DOHH2 (cell line): ENCODE measurements at regions not wholly inside any gene's neighbourhood (a gene's known extent, or its start where the extent isn't known, plus 50 kb on each side); places are given as distances from the start of the nearest gene placed in this dataset.

ENCODE experiments used
- H3F3A ChIP-seq: fragments of 200-600 bp; sonication (generic), shearing (Covaris generic); 2 replicates; pipeline ENCODE4 v1.6.0; 2016; ENCODE audit warnings: antibody characterized with exemption, mild to moderate bottlenecking; ENCODE audit not compliant: control insufficient read depth, insufficient read depth
- H3K27ac ChIP-seq: fragments of 200-600 bp; sonication (generic); 2 replicates; pipeline ENCODE4 v1.5.1; 2014; ENCODE audit warnings: low read depth, mild to moderate bottlenecking, low read length, moderate library complexity
- H3K27me3 ChIP-seq: fragments of 200-600 bp; sonication (generic); 2 replicates; pipeline ENCODE4 v1.6.1; 2014; ENCODE audit warnings: mild to moderate bottlenecking, low read length, mixed read lengths; ENCODE audit not compliant: control insufficient read depth
- H3K36me3 ChIP-seq: fragments of 200-600 bp; sonication (generic); 2 replicates; pipeline ENCODE4 v1.6.1; 2014; ENCODE audit warnings: mild to moderate bottlenecking, low read length, moderate library complexity, mixed read lengths; ENCODE audit not compliant: control insufficient read depth
- H3K4me1 ChIP-seq: fragments of 200-600 bp; sonication (generic); 2 replicates; pipeline ENCODE4 v1.6.1; 2014; ENCODE audit warnings: mild to moderate bottlenecking, low read length, mixed read lengths; ENCODE audit not compliant: control insufficient read depth
- H3K4me2 ChIP-seq: fragments of 200-600 bp; sonication (generic); 2 replicates; pipeline ENCODE4 v1.6.0; 2014; ENCODE audit warnings: mild to moderate bottlenecking, low read length, moderate library complexity
- H3K4me3 ChIP-seq: fragments of 200-600 bp; sonication (generic); 2 replicates; pipeline ENCODE4 v1.5.1; 2014; ENCODE audit warnings: mild to moderate bottlenecking, low read length, mixed read lengths
- H3K79me2 ChIP-seq: fragments of 200-600 bp; sonication (generic); 2 replicates; pipeline ENCODE4 v1.6.1; 2014; ENCODE audit warnings: mild to moderate bottlenecking, low read length, mixed read lengths; ENCODE audit not compliant: control insufficient read depth
- H3K9me2 ChIP-seq: fragments of 200-600 bp; sonication (generic); replicated peaks from 2 replicates; pipeline ENCODE4 v1.6.1; 2014; ENCODE audit warnings: mild to moderate bottlenecking, low read length, mixed read lengths; ENCODE audit not compliant: control insufficient read depth
- H3K9me3 ChIP-seq: fragments of 200-600 bp; sonication (generic); 2 replicates; pipeline ENCODE4 v1.6.1; 2014; ENCODE audit warnings: antibody characterized with exemption, low read length, mixed read lengths; ENCODE audit not compliant: control insufficient read depth, insufficient read depth
- H4K20me1 ChIP-seq: fragments of 200-600 bp; sonication (generic); 2 replicates; pipeline ENCODE4 v1.6.0; 2014; ENCODE audit warnings: low read depth, mild to moderate bottlenecking, antibody characterized with exemption, low read length, moderate library complexity; ENCODE audit not compliant: control insufficient read depth, insufficient read depth
- EZH2phosphoT487 ChIP-seq: fragments of 200-600 bp; sonication (generic); IDR thresholded peaks from 2 replicates; pipeline ENCODE4 v1.6.1; 2017; ENCODE audit warnings: borderline replicate concordance, mild to moderate bottlenecking, antibody characterized with exemption, low read length, moderate library complexity, mixed read lengths
- TF ChIP-seq, protein P1 (sequence below): fragments of 200-600 bp; sonication (generic); IDR thresholded peaks from one replicate; pipeline ENCODE4 v1.5.1; 2014; ENCODE audit warnings: antibody characterized with exemption, mild to moderate bottlenecking, low read depth, low read length; ENCODE audit not compliant: poor library complexity, severe bottlenecking

DNA sequence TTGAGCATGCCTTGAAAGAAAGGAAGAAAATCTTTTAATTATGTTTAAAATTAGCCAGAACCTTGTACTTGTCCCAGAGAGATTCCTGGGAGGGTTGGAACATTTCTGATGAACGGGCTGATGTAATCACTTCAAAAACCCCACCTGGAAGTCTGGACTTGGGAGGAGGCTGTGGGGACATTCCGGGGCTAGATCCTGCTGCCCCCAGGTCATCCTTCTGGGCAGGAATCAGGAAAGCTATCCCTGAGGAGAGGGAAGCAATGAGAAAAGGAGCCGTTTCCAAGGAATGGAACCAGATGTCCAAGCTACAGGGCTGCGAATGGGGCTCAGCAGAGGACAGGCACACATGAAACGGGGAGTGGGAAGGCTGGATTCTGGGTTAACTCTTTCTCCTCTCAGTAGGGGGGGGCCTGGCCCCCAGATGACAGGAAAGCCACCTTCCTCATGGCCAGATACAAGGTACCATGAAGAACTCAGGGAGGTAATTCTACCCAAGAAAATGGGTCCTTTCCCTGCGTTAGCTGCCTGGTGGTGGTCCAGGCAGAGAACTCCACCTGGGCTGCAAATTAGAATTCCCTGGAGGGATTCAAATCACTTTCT is 280.1 kb downstream of the TCF7L2 start:
- H3K9me3 ChIP-seq = no peaks in the 10 kb centered on the region
- H3K4me2 ChIP-seq = no peak overlapping the region

DNA sequence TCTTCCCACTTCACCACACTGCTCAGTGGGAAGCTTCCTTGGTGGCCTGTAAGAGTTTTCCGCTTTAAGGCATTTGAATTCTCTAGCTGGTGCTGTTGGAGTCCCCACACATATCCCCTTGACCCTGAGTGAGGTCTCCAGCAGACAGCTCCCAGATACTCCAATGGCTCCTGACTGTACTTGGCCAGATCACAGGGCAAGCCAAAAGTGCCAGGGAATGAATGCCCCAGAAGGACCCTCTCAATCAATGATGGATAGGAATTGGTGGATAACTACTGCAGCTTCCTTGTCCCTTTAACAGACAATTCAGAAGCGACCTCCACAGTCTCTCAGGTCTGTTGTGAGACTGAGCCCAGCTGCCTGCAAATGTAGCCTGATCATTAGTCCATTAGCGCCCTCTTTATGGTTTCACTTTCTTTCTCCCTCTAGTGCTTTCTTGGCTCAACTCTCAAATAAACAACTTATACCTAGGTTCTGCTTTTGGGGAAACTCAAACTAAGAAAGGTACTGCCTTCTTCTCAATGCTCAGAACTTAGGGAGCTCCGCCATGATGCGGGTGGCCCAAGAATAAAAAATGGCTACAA is 283.0 kb downstream of the TCF7L2 start:
- Histone ChIP-seq H3K27ac (no peak overlapping the region), H3K4me2 (no peak overlapping the region), H3K9me3 (no peaks in the 10 kb centered on the region)

More for the DNA sequence above, 280.1 kb downstream of the TCF7L2 start:
- Histone ChIP-seq H3K4me1 (no peaks in the 10 kb centered on the region), H3K4me3 (no peak overlapping the region), H3K27ac (no peak overlapping the region), H3K36me3 (no peaks in the 10 kb centered on the region), H4K20me1 (no peaks in the 10 kb centered on the region), H3K9me2 (no peaks in the 10 kb centered on the region), H3K27me3 (peaks cover 6% of the 10 kb centered on the region; the same call in 1 of the 2 replicates), H3F3A (no peaks in the 10 kb centered on the region), H3K79me2 (no peaks in the 10 kb centered on the region)
- TF ChIP-seq EZH2phosphoT487 = no peak

DNA sequence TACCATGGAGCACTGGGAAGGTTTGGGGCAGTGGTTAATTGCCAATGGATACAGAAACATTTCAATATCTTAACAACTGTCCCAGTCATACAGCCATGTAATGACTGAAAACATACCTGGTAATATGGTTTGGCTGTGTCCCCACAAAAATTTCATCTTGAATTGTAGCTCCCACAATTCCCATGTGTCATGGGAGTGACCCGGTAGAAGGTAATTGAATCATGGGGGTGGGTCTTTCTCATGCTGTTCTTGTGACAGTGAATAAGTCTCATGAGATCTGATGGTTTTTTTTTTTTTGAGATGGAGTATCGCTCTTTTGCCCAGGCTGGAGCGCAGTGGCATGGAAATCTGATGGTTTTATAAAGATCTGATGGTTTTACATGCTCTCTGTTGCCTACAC is 284.4 kb downstream of the TCF7L2 start:
- H3F3A ChIP-seq = no peaks in the 10 kb centered on the region
- H3K9me3 ChIP-seq = no peaks in the 10 kb centered on the region
- H3K79me2 ChIP-seq = no peaks in the 10 kb centered on the region
- no peak overlapping the region for H3K4me2 ChIP-seq
- no peak overlapping the region for H3K4me3 ChIP-seq
- no peak overlapping the region for H3K27ac ChIP-seq
- no peaks in the 10 kb centered on the region for H3K9me2 ChIP-seq
- H3K27me3 ChIP-seq = peaks cover 7% of the 10 kb centered on the region
- TF ChIP-seq, protein P1, sequence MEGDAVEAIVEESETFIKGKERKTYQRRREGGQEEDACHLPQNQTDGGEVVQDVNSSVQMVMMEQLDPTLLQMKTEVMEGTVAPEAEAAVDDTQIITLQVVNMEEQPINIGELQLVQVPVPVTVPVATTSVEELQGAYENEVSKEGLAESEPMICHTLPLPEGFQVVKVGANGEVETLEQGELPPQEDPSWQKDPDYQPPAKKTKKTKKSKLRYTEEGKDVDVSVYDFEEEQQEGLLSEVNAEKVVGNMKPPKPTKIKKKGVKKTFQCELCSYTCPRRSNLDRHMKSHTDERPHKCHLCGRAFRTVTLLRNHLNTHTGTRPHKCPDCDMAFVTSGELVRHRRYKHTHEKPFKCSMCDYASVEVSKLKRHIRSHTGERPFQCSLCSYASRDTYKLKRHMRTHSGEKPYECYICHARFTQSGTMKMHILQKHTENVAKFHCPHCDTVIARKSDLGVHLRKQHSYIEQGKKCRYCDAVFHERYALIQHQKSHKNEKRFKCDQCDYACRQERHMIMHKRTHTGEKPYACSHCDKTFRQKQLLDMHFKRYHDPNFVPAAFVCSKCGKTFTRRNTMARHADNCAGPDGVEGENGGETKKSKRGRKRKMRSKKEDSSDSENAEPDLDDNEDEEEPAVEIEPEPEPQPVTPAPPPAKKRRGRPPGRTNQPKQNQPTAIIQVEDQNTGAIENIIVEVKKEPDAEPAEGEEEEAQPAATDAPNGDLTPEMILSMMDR = no peak
- no peak for TF ChIP-seq EZH2phosphoT487
- no peaks in the 10 kb centered on the region for H3K36me3 ChIP-seq
- H3K4me1 ChIP-seq = no peaks in the 10 kb centered on the region
- no peaks in the 10 kb centered on the region for H4K20me1 ChIP-seq

More for the DNA sequence above, 283.0 kb downstream of the TCF7L2 start:
- H3K36me3 ChIP-seq = no peaks in the 10 kb centered on the region
- H4K20me1 ChIP-seq = no peaks in the 10 kb centered on the region
- no peaks in the 10 kb centered on the region for H3F3A ChIP-seq
- no peak overlapping the region for H3K4me3 ChIP-seq
- TF ChIP-seq, protein P1 = no peak
- no peak for TF ChIP-seq EZH2phosphoT487
- no peaks in the 10 kb centered on the region for H3K79me2 ChIP-seq
- H3K27me3 ChIP-seq = peaks cover 2% of the 10 kb centered on the region; the same call in 1 of the 2 replicates
- H3K9me2 ChIP-seq = no peaks in the 10 kb centered on the region
- H3K4me1 ChIP-seq = no peaks in the 10 kb centered on the region

DNA sequence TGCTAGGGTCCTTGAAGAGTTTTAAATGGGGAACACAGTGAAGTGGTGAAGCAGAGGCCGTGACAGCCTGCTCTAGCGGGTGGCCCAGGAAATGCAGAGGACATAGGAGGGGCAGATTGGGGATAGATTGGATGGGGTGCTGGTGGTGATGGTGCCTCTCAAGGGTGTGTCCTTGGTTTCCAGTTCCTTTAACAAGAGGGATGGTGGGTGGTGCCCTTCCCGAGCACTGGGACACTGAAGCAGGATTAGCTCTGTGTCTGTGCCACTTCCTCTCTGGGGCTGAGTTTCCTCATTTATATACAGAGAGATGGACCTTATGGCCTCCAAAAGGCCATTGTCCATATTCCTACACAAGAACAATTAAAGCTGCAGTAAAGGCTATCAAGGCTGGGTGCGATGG is 285.5 kb downstream of the TCF7L2 start:
- no peak overlapping the region for H3K4me3 ChIP-seq
- H3K4me1 ChIP-seq = no peaks in the 10 kb centered on the region
- H3K27ac ChIP-seq = no peak overlapping the region
- no peaks in the 10 kb centered on the region for H3K36me3 ChIP-seq
- H3K79me2 ChIP-seq = no peaks in the 10 kb centered on the region
- H3K9me2 ChIP-seq = no peaks in the 10 kb centered on the region
- H3F3A ChIP-seq = no peaks in the 10 kb centered on the region
- H4K20me1 ChIP-seq = no peaks in the 10 kb centered on the region
- peaks cover 17% of the 10 kb centered on the region for H3K27me3 ChIP-seq
- H3K9me3 ChIP-seq = no peaks in the 10 kb centered on the region
- no peak overlapping the region for H3K4me2 ChIP-seq
- TF ChIP-seq EZH2phosphoT487 = no peak
- TF ChIP-seq, protein P1 = no peak
